Inferior parietal cortex (tissue), 1 donor: ENCODE measurements at regions not wholly inside any gene's neighbourhood (a gene's known extent, or its start where the extent isn't known, plus 50 kb on each side); places are given as distances from the start of the nearest gene placed in this dataset.

Experiments used
- DNase-seq: peaks from one replicate; pipeline ENCODE4 v3.0.0-alpha.2; 2016; ENCODE audit errors: extremely low spot score

DNA sequence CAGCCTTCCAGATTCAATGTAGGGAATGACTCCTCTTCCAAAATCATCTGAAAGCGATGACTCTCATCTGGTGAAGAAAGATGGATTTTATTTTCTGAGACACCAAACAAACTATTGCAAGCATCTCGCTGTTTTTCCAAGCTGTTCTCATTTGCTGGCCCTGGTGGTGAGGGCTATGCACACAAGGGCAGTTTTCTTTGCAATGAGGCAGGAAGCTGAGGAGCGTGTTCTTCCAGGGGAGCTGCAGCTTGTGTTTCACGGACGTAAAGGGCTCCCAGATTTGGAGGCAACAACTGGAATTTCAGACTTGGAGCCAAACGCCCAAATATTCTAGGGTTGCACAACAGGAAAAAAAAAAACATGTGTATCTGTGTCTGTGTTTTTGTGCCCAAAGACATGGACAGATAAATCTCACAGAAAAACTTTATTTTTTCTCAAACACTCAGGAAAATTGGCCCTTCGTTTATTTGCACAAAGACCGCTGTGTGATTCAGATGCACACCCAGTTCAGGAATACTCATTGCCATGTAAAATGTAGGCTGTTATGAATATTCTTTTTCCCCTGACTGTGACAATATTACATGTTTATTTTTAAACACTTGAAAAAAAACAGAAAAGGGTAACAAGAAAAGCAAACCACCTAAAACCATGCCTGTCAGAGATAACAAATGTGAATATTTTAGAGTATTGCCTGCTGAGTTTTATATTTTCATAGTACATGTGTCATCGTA, 151.3 kb downstream of the GAS1 start:
- DNase-seq: no peak

DNA sequence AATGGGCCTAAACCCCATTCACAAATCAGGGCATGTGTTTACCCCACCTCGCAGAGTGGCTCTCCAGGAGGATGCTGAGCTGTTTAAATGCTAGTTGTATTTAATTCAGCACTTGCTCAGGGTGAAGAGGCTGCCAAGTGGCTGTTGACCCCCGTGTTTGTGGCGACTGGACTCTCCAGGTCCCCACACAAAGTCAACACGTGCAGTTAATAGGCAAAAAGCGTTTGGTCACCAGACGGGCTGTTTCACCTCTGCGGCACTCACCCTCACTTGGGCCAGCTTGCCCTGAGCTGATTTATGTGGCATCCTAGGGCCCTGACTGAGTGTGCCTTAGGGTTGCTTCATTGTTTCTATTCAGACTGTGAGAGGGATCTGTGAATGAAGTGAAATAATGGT, 152.3 kb downstream of the GAS1 start:
- DNase-seq: no peak

DNA sequence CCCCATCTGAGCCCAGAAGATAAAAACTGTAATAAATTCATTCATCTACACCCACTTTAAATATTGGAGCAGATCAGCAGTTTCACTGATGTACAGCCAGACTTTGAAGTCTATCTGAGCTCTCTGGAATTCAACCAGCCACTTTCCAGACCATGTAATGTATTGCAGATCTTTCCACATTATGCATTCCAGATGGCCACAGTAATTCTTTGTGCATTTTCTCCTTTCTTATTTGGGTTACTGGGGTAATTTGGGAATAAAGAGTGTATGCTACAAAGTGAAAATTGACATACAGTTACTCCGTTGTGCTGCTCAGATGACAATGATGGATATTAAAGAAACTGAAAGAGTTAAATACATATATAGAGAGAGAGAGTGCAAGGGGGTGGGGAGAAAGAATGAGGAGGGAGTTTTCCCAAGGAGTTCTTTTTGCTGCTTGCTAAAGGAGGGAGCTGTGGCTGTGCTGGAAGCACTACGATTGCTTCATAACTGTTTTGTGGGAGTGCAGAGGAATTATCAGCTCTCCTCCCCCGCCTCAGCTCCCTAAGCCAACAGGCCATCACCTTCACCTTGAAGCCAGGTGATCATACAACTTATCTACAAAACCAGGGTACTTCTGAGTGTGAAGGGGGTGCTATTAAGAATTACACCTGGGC, 152.8 kb downstream of the GAS1 start:
- DNase-seq: no peak

DNA sequence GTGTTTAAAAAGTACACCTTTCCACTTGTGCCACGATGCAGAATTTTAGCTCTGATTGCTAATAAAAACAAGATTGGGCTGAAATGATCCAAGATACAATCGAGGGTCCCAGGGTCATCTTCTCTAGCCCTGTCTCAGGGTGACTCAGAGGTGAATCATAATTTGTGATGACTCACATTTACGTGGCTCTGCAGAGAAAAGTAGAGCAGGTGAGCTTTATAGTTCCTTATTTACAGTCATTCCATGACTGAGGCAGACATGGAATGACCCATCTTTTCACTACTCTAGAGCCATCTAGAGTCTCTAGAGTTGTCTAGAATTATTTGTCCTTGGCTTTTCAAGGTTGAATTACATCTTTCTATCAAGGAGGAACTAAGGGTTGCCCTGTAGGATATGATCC, 155.2 kb downstream of the GAS1 start:
- no peak for DNase-seq

DNA sequence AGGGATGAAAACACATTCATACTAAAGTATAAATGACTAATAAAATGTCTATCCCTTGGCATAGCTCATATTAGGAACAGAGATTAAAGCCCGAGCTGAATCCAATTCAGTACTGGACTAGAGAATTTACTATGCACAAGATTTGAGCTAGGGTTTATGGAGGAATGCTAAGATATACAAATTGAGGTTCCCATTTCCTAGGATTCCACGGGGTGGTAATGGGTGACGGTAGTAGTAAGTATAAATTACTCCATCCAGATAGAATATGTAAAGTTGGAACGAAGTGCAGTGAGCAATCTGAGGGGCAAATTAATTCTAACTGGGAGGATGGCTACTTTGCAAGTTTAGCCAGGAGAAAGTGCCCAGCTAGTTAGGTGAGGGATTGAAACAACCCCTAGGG, 156.5 kb downstream of the GAS1 start:
- DNase-seq: no peak

DNA sequence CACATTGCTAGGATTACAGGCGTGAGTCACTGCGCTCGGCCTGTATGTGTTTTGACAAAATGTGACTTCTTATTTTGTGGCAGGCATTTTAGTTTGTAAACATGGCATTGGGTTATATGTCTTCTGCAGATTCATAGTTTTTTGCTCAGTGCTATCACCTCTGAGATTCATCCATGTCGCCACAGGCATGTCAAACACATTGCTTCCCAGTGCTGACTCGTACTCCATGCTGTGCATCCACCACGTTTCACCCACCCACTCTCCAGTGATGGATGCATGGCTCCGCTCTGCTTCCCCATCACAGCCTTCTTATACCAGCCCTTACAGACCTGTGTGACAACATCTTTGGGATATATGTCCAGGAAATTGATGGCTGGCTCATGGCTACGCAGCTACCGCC, 158.8 kb downstream of the GAS1 start:
- no peak for DNase-seq

DNA sequence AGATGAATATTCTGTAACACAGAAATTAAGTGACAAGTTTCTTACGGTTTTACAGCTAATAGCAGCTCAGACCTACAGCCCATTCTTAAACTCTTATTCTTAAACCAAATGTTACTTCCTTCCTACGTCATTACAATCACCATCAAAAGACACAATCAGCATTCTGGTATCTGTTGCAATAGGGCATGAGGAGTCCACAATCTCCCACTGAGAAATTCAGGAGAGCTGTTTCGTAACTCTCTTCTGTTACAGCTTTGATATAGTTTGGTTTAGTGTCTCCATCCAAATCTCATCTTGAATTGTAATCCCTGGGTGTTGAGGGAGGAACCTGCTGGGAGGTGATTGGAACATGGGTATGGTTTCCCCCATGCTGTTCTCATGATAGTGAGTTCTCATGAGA, 163.4 kb downstream of the GAS1 start:
- DNase-seq: no peak

DNA sequence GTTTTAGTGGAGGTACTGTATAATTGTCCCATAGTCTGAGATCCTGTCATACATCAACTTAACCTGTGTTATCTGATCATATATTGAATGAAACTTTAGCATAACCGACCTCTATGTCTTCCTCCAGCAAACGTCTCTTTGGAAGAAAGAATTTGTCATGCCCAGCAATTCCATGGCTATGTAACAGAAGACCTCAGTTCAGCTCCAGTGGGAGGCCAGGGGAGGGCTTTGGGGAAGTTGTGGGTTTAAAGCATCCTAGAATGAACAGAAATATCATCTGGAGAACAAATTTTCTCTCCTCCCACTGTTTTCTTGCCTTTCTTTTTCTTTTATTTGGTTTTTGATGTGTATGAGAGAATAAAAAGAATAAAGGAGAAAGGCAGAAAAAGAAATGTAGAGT, 164.5 kb downstream of the GAS1 start:
- DNase-seq: no peak

DNA sequence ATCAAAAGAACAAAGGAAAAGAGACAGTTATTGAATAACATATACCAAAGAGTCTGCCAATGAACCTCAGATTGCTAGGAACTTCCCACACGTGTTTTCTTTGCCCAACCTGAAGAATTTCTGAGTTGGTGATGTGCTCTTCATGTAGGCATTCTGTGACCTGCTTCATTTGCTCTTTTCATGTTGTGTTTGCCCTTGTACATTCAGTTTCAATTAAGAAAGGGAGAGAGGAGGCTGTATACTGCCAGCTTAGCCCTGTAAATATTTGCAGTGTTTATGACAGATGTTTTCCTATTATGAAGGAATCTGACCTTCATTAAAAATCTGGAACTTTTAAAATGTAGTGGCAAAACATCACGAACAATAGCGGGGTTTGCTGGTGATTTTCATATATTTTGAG, 168.5 kb downstream of the GAS1 start:
- DNase-seq: no peak

DNA sequence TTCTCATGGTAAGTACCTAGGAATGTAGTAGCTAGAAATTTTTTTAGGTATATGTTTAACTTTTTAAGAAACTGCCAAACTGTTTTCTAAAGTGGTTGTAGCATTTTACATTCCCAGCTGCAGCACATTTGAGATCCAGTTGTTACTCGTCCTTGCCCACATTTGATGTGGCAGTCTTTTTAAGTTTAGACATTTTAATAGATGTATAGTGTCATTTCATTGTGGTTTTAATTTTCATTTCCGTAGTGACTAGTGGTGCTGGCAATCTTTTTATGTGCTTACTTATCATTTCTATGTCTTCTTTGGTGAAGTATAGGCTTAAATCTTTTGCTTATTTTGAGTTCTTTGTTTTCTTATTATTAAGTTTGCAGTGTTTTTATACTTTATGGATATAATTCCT, 171.6 kb downstream of the GAS1 start:
- no peak for DNase-seq

DNA sequence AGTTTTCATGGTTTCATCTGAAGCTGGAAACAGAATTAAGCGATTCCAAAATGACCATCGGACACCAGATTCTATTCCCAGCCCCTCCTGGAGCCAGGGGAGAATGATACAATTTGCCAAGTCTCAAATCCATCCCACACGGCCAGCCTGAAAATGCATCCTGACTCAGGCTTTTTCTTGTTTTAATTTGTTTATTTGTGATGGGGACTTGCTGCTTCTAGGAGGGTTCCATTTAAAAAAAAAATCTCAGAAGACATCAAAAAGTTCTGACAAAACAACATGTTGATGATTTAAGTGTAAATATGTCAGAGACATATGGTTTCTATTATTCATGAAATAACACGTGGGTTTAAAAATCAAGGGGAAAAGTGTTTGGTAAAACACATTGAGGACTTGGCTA, 173.2 kb downstream of the GAS1 start:
- no peak for DNase-seq

DNA sequence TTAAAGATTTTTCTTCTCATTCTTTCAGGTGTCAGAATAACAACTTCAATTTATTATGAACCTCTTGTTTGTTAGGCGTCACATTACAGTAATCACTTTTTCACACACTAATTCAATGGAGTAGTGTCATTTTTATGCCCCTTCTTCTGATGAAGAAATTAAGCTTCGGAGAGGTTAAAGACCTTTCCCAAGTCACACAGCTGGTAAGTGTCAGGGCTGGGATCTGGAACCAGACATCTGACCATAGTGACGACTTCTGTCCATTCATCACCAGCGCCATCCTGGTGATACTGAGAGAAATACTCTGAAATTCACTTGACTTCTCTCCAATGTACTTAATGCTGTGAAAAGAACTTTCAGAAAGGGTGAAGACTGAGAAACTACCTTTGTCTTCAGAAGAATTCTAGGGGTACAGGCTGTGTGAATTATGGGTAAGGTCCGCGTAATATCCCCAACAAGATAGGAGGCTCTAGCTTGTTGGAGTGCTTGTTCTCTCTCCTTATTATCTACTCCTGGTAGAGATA, 173.8 kb downstream of the GAS1 start:
- DNase-seq: no peak

DNA sequence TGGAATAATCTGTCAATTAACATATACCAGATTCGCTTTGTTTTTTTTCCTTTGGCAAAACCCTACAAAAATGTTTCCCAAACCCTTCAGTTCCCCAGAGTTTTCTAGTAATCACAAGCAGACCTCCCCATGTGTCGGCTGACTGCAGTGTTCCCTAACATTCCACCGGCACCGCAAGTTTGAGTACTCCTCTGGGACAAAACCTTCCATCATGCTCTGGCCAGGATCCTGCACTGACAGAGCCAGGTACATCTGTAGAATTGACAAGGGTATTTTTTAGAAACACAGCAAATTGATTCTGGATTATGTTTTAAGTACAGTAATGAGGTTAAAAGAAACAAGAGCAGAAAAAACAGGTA, 174.7 kb downstream of the GAS1 start:
- DNase-seq: no peak

DNA sequence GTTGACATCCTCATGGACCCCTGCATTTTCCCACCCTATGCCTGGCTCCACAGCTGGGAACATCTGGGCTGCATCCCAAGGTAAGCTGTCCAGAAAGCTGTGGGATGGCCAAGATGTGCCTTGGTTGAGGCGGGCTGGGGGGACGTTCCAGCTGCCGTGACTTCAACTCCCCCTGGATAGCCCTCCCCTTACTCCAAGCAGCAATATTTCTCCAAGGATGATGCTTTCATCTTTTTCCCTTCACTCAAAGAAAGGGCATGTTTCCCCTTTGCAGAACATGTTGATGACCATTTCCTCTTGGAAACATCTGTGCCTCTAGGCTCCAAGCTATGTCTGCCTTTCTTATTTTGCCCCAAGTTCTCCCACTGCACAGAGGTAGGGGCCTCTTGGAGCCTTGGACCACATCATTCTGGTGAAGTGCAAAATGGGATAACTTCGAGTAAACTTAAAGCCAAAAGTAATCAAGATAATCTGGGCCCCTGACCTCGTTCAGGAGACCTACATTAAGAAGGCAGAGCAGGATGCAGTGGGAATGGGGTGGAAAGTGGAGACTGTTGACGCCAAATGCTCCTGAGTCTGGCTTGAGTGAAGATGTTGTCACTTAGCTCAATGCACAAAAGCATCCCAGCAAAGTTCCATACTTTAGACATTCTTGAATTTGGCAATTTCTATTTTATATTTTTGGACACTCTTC, 175.2 kb downstream of the GAS1 start:
- DNase-seq: no peak

DNA sequence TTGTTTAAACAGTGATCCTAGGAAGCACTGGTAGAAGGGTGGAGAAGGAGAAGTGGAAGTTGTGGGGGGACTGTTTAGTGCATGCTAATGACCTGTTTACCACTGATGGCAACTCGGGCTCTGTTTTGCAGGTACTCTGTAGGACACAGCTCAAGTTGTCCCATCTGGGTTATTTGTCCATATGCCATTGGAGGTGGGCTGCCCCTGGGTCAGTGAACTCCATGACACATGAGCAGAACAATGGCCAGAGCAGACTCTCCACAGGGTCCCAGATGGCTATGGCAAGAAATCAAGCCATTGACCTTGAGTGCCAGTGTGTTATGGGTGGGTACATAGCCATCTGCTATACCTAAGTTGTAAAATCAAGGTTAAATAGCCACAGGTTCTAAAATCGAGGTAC, 175.9 kb downstream of the GAS1 start:
- DNase-seq: no peak

DNA sequence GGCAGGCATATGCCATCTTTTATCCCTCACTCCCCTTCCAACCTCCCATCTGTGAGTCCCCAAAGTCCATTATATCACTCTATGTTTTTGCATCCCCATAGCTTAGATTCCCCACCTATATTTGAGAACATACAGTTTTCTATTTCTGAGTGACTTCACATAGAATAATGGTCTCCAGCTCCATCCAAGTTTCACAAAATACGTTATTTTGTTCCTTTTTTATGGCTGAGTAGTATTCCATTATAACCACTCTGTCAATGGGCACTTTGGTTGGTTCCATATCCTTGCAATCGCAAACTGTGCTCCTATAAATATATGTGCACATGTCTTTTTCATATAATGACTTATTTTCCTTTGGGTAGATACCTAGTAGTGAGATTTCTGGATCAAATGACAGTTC, 178.6 kb downstream of the GAS1 start:
- DNase-seq: no peak

DNA sequence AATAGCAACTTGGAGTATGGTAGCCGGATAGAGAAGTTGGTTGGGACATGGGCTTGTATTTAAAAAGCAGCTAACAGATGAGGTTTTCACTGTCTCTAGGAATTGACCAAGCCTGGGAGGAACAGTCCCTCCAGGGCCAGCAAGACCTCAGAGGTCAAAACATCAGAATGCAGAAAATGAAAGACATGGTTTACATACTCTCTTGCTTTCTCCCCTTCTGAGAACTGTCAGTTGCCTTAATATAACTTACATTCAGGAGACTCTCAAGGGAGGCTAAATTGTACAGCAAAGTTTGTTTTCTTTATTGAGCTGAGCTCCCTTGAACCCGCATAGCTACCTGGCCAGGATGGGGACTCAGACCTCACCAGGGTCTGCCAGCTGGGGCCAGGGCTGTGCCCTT, 179.3 kb downstream of the GAS1 start:
- DNase-seq: no peak

DNA sequence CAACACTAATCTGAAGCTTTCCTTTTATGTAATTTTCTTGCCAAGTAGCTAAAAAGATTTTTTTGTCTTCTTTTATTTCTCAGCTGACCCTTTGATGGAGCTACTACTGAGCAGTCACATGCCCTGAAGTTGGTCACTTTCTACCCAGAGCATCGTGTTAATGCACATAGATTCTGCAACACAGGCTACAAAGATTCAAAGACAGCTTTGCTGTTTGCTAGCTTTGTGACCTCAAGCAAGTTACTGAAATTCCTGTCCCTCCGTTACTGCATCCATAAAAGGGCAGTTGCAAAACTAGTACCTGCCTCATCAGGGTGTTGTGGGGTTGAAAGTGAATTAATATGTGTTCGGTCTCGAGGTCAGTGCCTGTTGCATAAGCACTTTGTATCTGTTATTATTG, 179.9 kb downstream of the GAS1 start:
- DNase-seq: no peak

DNA sequence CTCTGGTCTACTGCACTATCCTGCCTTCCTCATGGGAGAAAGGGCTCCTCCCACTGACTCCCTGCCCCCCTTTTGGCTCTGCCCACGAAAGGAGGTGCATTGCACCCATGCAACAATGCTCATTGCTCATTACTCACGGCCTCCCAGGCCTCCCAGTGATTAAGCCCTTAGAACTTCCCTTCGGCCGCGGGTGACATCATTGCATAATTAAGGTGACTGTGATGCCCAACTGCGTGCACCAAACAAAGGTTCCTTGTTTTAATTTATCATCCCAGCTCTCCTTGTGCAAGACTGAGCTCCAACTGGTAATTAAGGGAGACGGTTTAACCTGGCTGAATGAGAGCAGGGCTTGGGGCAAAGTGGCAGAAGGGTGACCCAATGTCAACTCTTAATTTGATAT, 180.4 kb downstream of the GAS1 start:
- DNase-seq: no peak

DNA sequence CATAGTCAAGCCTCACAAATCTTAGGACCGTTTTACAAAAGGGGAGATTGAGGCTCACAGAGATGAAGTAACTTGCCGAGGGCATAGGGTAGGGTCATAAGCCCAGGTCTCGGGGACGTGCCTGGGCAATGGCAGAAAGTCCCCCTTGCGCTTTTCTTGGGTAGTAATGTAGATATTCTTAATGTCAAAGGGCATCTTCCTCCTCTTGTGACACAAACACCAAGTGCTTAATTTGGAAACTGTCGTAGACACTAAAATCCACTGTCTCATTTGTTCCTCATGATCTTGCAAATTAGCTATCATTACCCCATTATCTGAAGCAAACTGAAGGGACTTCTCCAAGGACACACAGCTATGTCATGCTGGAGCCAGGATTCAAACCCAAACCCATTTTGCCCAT, 180.8 kb downstream of the GAS1 start:
- no peak for DNase-seq

DNA sequence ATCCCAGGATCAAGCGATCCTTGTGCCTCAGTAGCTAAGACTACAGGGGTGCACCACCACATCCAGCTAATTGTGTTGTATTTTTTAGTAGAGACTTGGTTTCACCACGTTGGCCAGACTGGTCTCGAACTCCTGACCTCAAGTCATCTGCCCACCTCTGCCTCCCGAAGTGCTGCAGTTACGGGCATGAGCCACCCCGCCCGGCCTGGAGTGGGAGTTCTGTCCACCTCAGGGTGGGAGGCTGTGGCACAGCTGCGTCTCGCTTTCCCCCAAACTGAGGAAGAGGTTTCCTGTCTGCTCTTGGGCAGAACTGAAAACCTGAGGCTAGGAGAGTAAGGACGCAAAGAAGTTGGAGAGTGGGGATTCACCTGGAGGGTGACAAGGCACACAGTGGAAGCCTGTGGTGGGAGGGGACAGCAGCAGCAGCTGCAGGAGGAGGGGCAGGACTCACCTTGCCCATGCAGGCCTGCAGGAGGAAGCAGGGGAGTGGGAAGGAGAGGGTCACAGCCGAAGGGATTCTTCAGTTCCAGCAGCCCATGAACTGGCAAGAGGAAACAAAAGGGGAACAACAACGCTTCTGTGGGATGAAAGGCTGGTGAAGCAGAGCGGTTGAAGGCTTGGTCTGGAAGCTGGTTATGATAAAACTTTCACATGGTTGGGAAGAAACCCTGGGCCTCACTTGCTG, 181.4 kb downstream of the GAS1 start:
- no peak for DNase-seq

DNA sequence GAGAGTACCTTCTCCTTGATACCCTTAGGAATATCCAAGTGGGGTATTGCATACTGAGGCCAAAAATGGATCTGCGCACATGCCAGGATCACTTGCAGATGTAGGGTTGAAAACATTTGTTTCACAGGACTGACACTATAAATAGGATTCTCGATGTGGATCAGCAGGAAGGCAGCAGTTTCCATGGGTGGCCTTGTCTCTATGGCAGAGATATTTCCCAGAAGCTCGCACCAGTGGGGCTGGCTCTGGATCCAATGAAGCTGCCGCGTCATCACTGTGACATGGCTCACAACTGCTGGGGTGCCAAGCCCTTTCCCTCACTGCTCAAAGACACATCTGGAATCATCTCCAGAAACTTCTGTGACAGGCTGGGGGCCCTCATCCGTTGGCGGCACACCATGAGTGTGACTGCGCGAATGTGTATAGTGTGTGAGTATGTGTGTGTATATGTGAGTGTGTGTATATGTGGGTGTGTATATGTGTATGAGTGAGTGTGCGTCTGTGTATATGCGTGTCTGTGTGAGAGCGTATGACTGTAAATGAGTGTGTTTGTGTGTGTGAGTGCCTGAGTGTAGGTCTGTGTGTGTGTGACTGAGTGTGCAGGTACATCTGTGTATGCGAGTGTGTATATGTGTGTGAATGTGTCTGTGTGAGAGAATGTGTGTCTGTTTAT, 182.5 kb downstream of the GAS1 start:
- no peak for DNase-seq
